MCF 10A (cell line): ENCODE measurements at regions not wholly inside any gene's neighbourhood (a gene's known extent, or its start where the extent isn't known, plus 50 kb on each side); places are given as distances from the start of the nearest gene placed in this dataset.

Experiments used
- BruUV-seq: library from RNA; stranded (reverse); fragments of 400-500 nt; replicated peaks from 2 replicates; lab custom pipeline; 2021; lab: Mats Ljungman, UMichigan
- CTCF ChIA-PET: fragments of 300-600 bp; sonication (Branson Sonifier 250); formaldehyde crosslinking; extraction: SDS; loops from one replicate; lab custom pipeline; 2021; ENCODE audit warnings: antibody characterized with exemption, inconsistent platforms; lab: Yijun Ruan, JAX
- POLR2A ChIA-PET: fragments of 300-600, 350-650 bp; sonication (Branson Sonifier 250); formaldehyde crosslinking; extraction: SDS; loops from one replicate; lab custom pipeline; 2020; ENCODE audit warnings: antibody characterized with exemption, inconsistent platforms; lab: Yijun Ruan, JAX
- DNase-seq: peaks from one replicate; pipeline ENCODE4 v3.0.0-alpha.2; 2018; ENCODE audit not compliant: unreplicated experiment
- H3K27ac Mint-ChIP-seq: one replicate; pipeline ENCODE4 v1.8.0; 2022; ENCODE audit warnings: mild to moderate bottlenecking, low read depth, mixed read lengths; ENCODE audit not compliant: unreplicated experiment
- H3K27me3 Mint-ChIP-seq: one replicate; pipeline ENCODE4 v1.8.0; 2022; ENCODE audit warnings: mixed read lengths; ENCODE audit not compliant: insufficient read depth, unreplicated experiment
- H3K36me3 Mint-ChIP-seq: one replicate; pipeline ENCODE4 v1.8.0; 2022; ENCODE audit warnings: mild to moderate bottlenecking, moderate library complexity, mixed read lengths; ENCODE audit not compliant: insufficient read depth, unreplicated experiment
- H3K4me1 Mint-ChIP-seq: one replicate; pipeline ENCODE4 v1.8.0; 2022; ENCODE audit warnings: mixed read lengths; ENCODE audit not compliant: insufficient read depth, unreplicated experiment
- H3K4me3 Mint-ChIP-seq: one replicate; pipeline ENCODE4 v1.8.0; 2022; ENCODE audit warnings: mild to moderate bottlenecking, moderate library complexity, mixed read lengths; ENCODE audit not compliant: unreplicated experiment
- H3K9me3 Mint-ChIP-seq: one replicate; pipeline ENCODE4 v1.8.0; 2022; ENCODE audit warnings: mixed read lengths; ENCODE audit not compliant: unreplicated experiment
- intact Hi-C: fragments of 100-400 bp; cut with micrococcal nuclease; formaldehyde crosslinking; loops from 2 replicates; pipeline ENCODE4 v1.14.1; 2022
- TF ChIP-seq, protein P1 (sequence below): fragments of 200-600 bp; IDR thresholded peaks from one replicate; pipeline ENCODE4 v1.8.0; 2022; ENCODE audit warnings: antibody characterized with exemption, mild to moderate bottlenecking; ENCODE audit not compliant: unreplicated experiment

GRCh38 chr9:23941051-23941450 lies 115.0 kb upstream of the ELAVL2 start:
- no peak overlapping the region for H3K4me3 Mint-ChIP-seq
- H3K9me3 Mint-ChIP-seq = no peaks in the 10 kb centered on the region
- CTCF ChIA-PET = no interaction called here
- DNase-seq = no peak
- TF ChIP-seq, protein P1, sequence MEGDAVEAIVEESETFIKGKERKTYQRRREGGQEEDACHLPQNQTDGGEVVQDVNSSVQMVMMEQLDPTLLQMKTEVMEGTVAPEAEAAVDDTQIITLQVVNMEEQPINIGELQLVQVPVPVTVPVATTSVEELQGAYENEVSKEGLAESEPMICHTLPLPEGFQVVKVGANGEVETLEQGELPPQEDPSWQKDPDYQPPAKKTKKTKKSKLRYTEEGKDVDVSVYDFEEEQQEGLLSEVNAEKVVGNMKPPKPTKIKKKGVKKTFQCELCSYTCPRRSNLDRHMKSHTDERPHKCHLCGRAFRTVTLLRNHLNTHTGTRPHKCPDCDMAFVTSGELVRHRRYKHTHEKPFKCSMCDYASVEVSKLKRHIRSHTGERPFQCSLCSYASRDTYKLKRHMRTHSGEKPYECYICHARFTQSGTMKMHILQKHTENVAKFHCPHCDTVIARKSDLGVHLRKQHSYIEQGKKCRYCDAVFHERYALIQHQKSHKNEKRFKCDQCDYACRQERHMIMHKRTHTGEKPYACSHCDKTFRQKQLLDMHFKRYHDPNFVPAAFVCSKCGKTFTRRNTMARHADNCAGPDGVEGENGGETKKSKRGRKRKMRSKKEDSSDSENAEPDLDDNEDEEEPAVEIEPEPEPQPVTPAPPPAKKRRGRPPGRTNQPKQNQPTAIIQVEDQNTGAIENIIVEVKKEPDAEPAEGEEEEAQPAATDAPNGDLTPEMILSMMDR = no peak
- H3K36me3 Mint-ChIP-seq = no peaks in the 10 kb centered on the region
- H3K27ac Mint-ChIP-seq = no peak overlapping the region
- POLR2A ChIA-PET = no interaction called here
- H3K27me3 Mint-ChIP-seq = no peaks in the 10 kb centered on the region
- no TSS peak for BruUV-seq
- H3K4me1 Mint-ChIP-seq = no peaks in the 10 kb centered on the region
- intact Hi-C loops = no loop called here

- intact Hi-C loops = no loop called here
- ChIA-PET POLR2A (no interaction called here), CTCF (no interaction called here)
- BruUV-seq = no TSS peak
- DNase-seq = no peak
- H3K27me3 Mint-ChIP-seq = no peaks in the 10 kb centered on the region
- no peaks in the 10 kb centered on the region for H3K4me1 Mint-ChIP-seq
- H3K36me3 Mint-ChIP-seq = no peaks in the 10 kb centered on the region
- TF ChIP-seq, protein P1 = no peak
- no peak overlapping the region for H3K27ac Mint-ChIP-seq
- H3K4me3 Mint-ChIP-seq = no peak overlapping the region
- no peaks in the 10 kb centered on the region for H3K9me3 Mint-ChIP-seq
Observed at GRCh38 chr9:23938908-23939307, 112.9 kb upstream of the ELAVL2 start.

DNA sequence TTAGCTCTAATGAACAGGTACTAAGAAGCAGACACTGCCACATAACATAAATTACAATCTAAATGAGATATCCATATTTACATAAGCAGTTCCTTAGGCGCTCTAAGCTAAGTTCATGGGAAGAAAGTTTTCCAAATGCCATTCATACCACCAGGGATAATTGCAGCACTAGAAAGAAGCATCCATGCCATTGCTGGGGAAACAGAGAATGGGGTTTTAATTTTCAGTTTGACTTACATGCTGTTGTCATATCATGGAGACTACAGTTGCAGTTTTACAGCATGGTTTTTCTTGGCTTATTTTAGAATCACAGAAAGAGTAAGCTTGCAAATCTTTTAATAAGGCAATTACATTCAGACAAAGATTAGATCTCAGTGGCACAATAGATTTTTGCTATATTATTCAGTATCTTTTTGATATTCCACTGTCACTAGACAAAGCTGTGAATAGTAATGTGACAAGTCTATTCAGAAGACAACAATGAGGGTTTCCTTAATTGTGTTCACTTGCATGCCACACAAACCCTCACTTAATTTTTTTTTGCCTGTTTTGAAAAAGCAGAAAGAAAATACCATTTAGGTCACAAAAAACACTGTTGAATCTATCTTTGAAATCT lies 108.4 kb upstream of the ELAVL2 start:
- no peak overlapping the region for H3K27ac Mint-ChIP-seq
- no peaks in the 10 kb centered on the region for H3K36me3 Mint-ChIP-seq
- intact Hi-C loops = no loop called here
- TF ChIP-seq, protein P1 = no peak
- no peak overlapping the region for H3K4me3 Mint-ChIP-seq
- no peaks in the 10 kb centered on the region for H3K9me3 Mint-ChIP-seq
- no TSS peak for BruUV-seq
- peaks cover 1% of the 10 kb centered on the region for H3K27me3 Mint-ChIP-seq
- CTCF ChIA-PET = no interaction called here
- no peak for DNase-seq
- H3K4me1 Mint-ChIP-seq = no peaks in the 10 kb centered on the region
- POLR2A ChIA-PET = no interaction called here

- H3K36me3 Mint-ChIP-seq = no peaks in the 10 kb centered on the region
Observed at GRCh38 chr9:23933348-23933747, 107.3 kb upstream of the ELAVL2 start.

More at GRCh38 chr9:23933348-23933747, 107.3 kb upstream of the ELAVL2 start:
- H3K9me3 Mint-ChIP-seq = no peaks in the 10 kb centered on the region
- intact Hi-C loops = no loop called here
- H3K27ac Mint-ChIP-seq = no peak overlapping the region
- H3K4me1 Mint-ChIP-seq = no peaks in the 10 kb centered on the region
- POLR2A ChIA-PET = no interaction called here
- TF ChIP-seq, protein P1 = no peak
- H3K27me3 Mint-ChIP-seq = peaks cover 11% of the 10 kb centered on the region
- CTCF ChIA-PET = no interaction called here
- DNase-seq = no peak
- BruUV-seq = no TSS peak
- H3K4me3 Mint-ChIP-seq = no peak overlapping the region
